BLaER1 (cell line): ENCODE measurements at regions not wholly inside any gene's neighbourhood (a gene's known extent, or its start where the extent isn't known, plus 50 kb on each side); places are given as distances from the start of the nearest gene placed in this dataset.

Experiments
- H3K27ac ChIP-seq: shearing (Covaris generic); formaldehyde crosslinking; 2 replicates; pipeline ENCODE4 v1.8.1; 2022
- H3K27me3 ChIP-seq: shearing (Covaris generic); formaldehyde crosslinking; 2 replicates; pipeline ENCODE4 v1.8.1; 2022
- H3K36me3 ChIP-seq: shearing (Covaris generic); formaldehyde crosslinking; 2 replicates; pipeline ENCODE4 v1.8.1; 2022
- H3K4me1 ChIP-seq: shearing (Covaris generic); formaldehyde crosslinking; 2 replicates; pipeline ENCODE4 v1.8.1; 2022
- H3K4me2 ChIP-seq: shearing (Covaris generic); formaldehyde crosslinking; 2 replicates; pipeline ENCODE4 v1.8.1; 2022
- H3K4me3 ChIP-seq: shearing (Covaris generic); formaldehyde crosslinking; 2 replicates; pipeline ENCODE4 v1.8.1; 2022
- H3K9ac ChIP-seq: shearing (Covaris generic); formaldehyde crosslinking; 2 replicates; pipeline ENCODE4 v1.8.1; 2022
- H3K9me3 ChIP-seq: shearing (Covaris generic); formaldehyde crosslinking; 2 replicates; pipeline ENCODE4 v1.8.1; 2022
- H4K20me1 ChIP-seq: shearing (Covaris generic); formaldehyde crosslinking; 2 replicates; pipeline ENCODE4 v1.8.1; 2022
- Cebpa-rat ChIP-seq: shearing (Covaris generic); IDR thresholded peaks from 2 replicates; pipeline ENCODE4 v1.8.1; 2022

DNA sequence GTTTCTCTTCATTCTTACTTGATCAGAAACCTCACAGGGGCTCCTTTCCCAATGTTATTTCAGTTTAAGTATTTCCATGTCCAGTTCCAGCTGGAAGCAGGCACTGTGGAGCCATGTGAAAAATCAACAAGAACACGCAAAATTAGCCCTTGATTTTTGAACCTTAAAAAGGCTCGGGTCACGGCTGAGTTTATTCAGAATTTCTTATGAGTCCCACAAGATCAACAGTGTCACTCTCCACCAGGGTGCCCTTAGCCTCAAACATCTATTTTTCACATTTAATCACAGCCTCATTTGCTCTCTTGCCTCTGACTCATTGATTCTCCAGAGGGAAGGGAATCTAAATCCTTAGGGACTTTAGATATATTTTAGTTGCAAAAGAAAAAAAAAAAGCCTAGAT, 157.7 kb upstream of the AVPR1A start:
- TF ChIP-seq Cebpa-rat = no peak
- no peak overlapping the region for H3K4me2 ChIP-seq
- no peaks in the 10 kb centered on the region for H3K27me3 ChIP-seq
- peaks cover 14% of the 10 kb centered on the region; the same call in 1 of the 2 replicates for H3K9me3 ChIP-seq
- H3K27ac ChIP-seq = no peak overlapping the region
- H3K4me1 ChIP-seq = peaks cover 10% of the 10 kb centered on the region
- H3K36me3 ChIP-seq = no peaks in the 10 kb centered on the region
- no peaks in the 10 kb centered on the region for H4K20me1 ChIP-seq
- no peak overlapping the region for H3K9ac ChIP-seq
- no peak overlapping the region for H3K4me3 ChIP-seq

GRCh38 chr12:63307849-63308248, 156.8 kb upstream of the AVPR1A start:
- Histone ChIP-seq H4K20me1 (no peaks in the 10 kb centered on the region), H3K27ac (no peak overlapping the region), H3K27me3 (no peaks in the 10 kb centered on the region), H3K36me3 (no peaks in the 10 kb centered on the region), H3K4me3 (no peak overlapping the region), H3K4me2 (no peak overlapping the region), H3K4me1 (peaks cover 10% of the 10 kb centered on the region), H3K9ac (no peak overlapping the region), H3K9me3 (peaks cover 14% of the 10 kb centered on the region; the same call in 1 of the 2 replicates)
- TF ChIP-seq Cebpa-rat = no peak

DNA sequence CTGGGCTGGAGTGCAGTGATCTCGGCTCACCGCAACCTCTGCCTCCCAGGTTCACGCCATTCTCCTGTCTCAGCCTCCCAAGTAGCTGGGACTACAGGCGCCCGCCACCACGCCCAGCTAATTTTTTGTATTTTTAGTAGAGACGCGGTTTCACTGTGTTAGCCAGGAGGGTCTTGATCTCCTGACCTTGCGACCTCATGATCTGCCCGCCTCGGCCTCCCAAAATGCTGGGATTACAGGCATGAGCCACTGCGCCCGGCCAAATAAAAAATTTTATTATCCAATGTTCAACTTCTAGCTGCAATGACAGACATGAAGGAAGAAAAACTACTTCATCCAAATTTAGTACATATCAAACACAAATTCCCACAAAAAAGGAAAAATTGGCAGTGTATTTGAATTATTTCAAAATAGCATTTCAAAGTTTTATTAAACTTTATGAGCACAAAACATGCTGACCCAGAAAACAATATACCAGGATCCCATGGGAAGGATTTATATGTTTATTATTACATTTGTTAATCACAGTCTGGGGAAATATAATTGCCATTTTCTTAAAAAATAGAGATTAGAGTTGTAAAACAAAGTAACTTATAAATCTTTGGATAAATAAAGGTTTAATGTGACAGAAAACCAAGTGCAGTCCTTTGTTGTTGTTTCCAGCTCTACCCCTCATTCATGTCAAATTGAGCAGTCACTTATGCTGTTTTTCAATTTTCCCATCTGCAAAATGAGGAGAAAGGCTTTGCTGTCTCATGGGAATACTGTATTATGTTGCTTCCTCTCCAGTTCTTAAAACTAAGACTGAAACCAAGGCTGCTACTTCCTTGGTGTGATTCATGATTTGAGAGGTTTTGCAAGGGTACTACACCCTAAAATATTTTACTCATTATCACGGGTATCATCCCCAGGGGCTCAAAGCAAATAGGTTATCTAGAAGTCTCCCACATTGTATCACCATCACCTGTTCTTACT, 155.2 kb upstream of the AVPR1A start:
- no peaks in the 10 kb centered on the region for H3K27me3 ChIP-seq
- peaks cover 14% of the 10 kb centered on the region; the same call in 1 of the 2 replicates for H3K9me3 ChIP-seq
- no peak for TF ChIP-seq Cebpa-rat
- no peaks in the 10 kb centered on the region for H4K20me1 ChIP-seq
- no peaks in the 10 kb centered on the region for H3K36me3 ChIP-seq
- H3K4me1 ChIP-seq = peaks cover 10% of the 10 kb centered on the region
- H3K9ac ChIP-seq = no peak overlapping the region
- no peak overlapping the region for H3K4me2 ChIP-seq
- H3K27ac ChIP-seq = no peak overlapping the region
- H3K4me3 ChIP-seq = no peak overlapping the region

DNA sequence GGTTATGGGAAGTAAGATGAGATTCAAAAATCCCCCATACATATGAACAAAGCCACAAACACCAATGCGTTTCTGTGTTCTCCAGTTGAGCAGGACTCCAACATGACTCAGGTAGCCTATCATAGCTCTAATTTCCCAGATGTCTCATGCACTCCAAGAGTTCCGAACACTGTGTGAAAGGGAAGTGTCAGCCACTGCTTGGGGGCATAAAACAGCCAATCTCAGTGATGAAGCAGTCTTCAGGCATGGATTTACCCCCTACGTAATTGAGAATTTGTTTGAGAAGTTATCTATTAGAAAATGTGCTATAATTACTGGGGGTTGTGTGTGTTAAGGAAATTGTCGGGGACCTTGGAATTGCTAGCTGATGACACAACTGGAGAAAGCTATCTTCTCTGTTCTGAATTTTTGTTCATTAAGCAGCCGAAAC, 153.9 kb upstream of the AVPR1A start:
- Histone ChIP-seq H3K36me3 (no peaks in the 10 kb centered on the region), H3K4me3 (no peak overlapping the region), H3K4me1 (peaks cover 10% of the 10 kb centered on the region), H3K4me2 (no peak overlapping the region), H3K27ac (no peak overlapping the region), H3K9ac (no peak overlapping the region), H3K27me3 (no peaks in the 10 kb centered on the region), H4K20me1 (no peaks in the 10 kb centered on the region), H3K9me3 (peaks cover 3% of the 10 kb centered on the region; the same call in 1 of the 2 replicates)
- no peak for TF ChIP-seq Cebpa-rat

DNA sequence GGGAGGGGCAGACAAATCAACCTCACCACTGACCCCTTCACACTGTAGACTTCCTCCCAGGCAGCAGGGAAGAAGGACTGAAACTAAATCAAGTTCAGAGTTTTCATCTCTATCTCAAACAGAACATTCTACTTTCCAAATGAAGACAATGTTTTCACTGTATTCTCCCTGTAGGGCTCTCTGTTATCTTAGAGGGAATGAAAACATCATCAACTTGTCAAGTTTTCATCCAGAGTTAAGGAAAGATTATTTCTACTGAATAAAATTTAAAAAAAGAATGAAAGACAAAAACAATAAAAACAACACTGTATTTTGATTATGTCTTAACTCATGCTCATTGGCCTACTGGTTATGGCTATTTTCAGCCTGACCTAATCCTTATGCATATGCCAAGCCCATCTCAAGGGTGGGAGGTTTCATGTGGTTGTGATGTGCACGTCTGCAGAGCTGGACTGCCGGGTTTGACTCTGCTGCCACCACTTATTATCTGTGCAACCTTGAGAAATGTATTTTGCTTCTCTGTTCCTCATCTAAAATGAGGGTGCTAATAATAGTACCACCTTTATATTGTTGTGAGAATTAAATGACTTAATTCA, 152.0 kb upstream of the AVPR1A start:
- H3K4me2 ChIP-seq = no peak overlapping the region
- no peak overlapping the region for H3K27ac ChIP-seq
- H3K9me3 ChIP-seq = no peaks in the 10 kb centered on the region
- TF ChIP-seq Cebpa-rat = no peak
- H3K36me3 ChIP-seq = no peaks in the 10 kb centered on the region
- H3K4me1 ChIP-seq = peaks cover 10% of the 10 kb centered on the region
- no peak overlapping the region for H3K9ac ChIP-seq
- H3K4me3 ChIP-seq = no peak overlapping the region
- H4K20me1 ChIP-seq = no peaks in the 10 kb centered on the region
- no peaks in the 10 kb centered on the region for H3K27me3 ChIP-seq

DNA sequence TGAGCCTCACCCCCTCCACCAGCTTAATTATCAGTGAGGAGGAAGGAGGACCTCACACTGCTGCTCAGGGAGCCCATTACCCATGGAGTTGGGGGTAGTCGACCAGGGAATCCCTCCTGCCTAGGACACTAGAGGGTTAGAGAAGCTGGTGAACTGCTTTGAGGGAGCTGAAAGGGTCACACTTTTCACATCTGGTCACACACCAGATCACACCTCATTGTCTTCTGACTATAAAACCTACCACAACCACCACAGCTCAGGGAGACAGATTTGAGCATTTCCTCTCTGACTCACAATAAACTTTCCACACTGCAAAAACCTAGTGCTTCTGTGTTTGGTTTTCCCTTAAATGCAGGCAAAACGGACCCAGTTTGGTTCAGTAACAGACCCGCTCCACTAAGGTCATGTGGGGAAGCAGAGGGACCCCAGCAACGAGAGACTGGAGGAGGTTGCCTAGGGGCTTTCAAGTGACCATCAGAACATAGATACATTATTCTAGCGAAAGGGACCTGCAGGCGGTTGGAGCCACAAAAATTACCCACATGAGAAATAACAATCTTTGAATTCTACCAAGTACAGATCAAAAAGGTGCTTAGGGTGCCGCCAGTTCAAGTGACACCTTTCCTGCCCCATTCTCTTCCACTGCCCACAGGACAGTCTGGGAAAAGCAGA, 151.4 kb upstream of the AVPR1A start:
- no peak overlapping the region for H3K4me3 ChIP-seq
- no peak overlapping the region for H3K9ac ChIP-seq
- H3K4me2 ChIP-seq = no peak overlapping the region
- H3K4me1 ChIP-seq = peaks cover 10% of the 10 kb centered on the region
- H3K27me3 ChIP-seq = no peaks in the 10 kb centered on the region
- no peak overlapping the region for H3K27ac ChIP-seq
- H3K9me3 ChIP-seq = no peaks in the 10 kb centered on the region
- TF ChIP-seq Cebpa-rat = no peak
- H3K36me3 ChIP-seq = no peaks in the 10 kb centered on the region
- H4K20me1 ChIP-seq = no peaks in the 10 kb centered on the region

GRCh38 chr12:63301311-63301710, 150.3 kb upstream of the AVPR1A start:
- Histone ChIP-seq H3K27ac (no peak overlapping the region), H3K27me3 (no peaks in the 10 kb centered on the region)
- no peak for TF ChIP-seq Cebpa-rat

DNA sequence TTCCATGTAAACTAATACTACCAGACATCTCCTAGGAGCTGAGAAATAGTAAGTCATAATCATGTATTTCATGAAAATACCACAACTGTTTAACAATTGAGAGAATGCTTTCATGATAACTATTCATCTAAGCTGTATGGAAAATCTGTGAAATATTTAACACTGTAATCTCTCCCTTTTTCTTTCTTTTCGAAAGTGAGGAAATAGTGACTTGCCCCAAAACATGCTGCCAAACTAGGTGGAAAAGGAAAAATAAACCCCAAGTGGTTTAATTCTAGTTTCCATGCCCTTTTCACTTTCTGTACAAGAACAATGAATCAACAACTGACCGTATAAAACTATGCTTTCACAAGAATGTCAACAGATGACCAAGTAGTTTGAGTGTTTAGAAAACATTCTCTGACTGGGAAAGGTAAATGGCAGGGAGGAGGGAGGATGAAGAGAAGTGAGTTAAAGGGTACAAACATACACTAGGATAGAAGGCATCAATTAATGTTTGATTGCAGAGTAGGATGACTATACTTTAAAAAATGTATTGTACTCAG, 147.5 kb upstream of the AVPR1A start:
- no peak overlapping the region for H3K27ac ChIP-seq
- TF ChIP-seq Cebpa-rat = no peak
- H3K9me3 ChIP-seq = no peaks in the 10 kb centered on the region
- H3K4me1 ChIP-seq = no peaks in the 10 kb centered on the region
- H4K20me1 ChIP-seq = no peaks in the 10 kb centered on the region
- H3K36me3 ChIP-seq = no peaks in the 10 kb centered on the region
- no peak overlapping the region for H3K4me3 ChIP-seq
- no peak overlapping the region for H3K9ac ChIP-seq
- H3K4me2 ChIP-seq = no peak overlapping the region
- no peaks in the 10 kb centered on the region for H3K27me3 ChIP-seq

More at GRCh38 chr12:63301311-63301710, 150.3 kb upstream of the AVPR1A start:
- no peaks in the 10 kb centered on the region for H3K36me3 ChIP-seq
- no peaks in the 10 kb centered on the region for H3K9me3 ChIP-seq
- peaks cover 4% of the 10 kb centered on the region for H3K4me1 ChIP-seq
- H3K4me2 ChIP-seq = no peak overlapping the region
- no peaks in the 10 kb centered on the region for H4K20me1 ChIP-seq
- no peak overlapping the region for H3K4me3 ChIP-seq
- H3K9ac ChIP-seq = no peak overlapping the region

GRCh38 chr12:63294327-63294632, 143.3 kb upstream of the AVPR1A start:
- Histone ChIP-seq H3K4me3 (no peak overlapping the region), H4K20me1 (no peaks in the 10 kb centered on the region), H3K9me3 (no peaks in the 10 kb centered on the region), H3K27ac (no peak overlapping the region), H3K27me3 (no peaks in the 10 kb centered on the region), H3K4me2 (no peak overlapping the region), H3K9ac (no peak overlapping the region), H3K36me3 (no peaks in the 10 kb centered on the region), H3K4me1 (no peaks in the 10 kb centered on the region)
- no peak for TF ChIP-seq Cebpa-rat
